ENCODE measurements at regions not wholly inside any gene's neighbourhood (a gene's known extent, or its start where the extent isn't known, plus 50 kb on each side); places are given as distances from the start of the nearest gene placed in this dataset.

DNA sequence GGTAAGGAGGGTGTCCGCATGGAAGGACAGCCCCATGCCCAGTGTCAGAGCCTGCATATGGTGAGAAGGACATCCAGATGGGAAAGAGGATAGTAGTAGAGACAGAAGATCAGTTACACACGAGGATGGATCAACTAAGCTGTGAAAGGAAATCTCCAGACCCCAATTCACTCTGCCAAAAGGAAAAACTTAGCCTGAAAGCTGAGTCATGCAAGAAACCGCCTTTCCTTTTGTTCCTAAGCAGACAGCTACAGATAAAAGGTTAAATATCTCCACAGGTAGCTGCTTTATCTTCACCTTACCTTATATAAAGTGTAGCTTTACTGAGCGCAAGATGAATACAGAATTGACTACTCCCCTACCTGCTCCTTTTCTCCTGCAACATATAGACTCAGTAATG lies 67.3 kb upstream of the LGALSL start:
- Mint-ChIP-seq H3K27ac (no peak overlapping the region), H3K4me3 (no peak overlapping the region), H3K9me3 (peaks cover 4% of the 10 kb centered on the region), H3K4me1 (ENCODE audit: low read depth in 2 of 2) (no peaks in the 10 kb centered on the region), H3K27me3 (peaks cover 8 to 15% of the 10 kb centered on the region in 2 donors), H3K36me3 (no peaks in the 10 kb centered on the region)
- ATAC-seq: no peak
- no peak for DNase-seq (ENCODE audit: low spot score)

DNA sequence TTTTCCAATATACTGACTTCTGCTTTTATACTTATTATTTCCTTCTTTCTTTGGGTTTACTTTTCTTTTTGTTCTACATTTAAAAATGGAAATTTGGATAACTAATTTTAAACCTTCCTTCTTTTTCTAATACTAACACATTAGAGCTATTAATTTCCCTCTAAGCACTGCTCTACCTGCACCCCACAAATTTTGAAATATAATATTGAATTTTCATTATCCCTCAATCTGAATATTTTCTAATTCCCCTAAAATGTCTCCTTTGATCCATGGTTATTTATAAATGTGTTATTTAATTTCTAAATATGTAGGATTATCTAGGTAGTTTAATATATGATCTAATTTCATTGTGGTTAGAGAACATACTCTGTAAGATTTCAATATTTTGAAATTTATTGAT lies 63.4 kb upstream of the LGALSL start:
- no peak overlapping the region for H3K27ac Mint-ChIP-seq
- no peaks in the 10 kb centered on the region for H3K36me3 Mint-ChIP-seq
- no peak for ATAC-seq
- no peak for DNase-seq (ENCODE audit: low spot score)
- H3K9me3 Mint-ChIP-seq: peaks cover 4% of the 10 kb centered on the region
- no peak overlapping the region for H3K4me3 Mint-ChIP-seq
- no peaks in the 10 kb centered on the region for H3K4me1 Mint-ChIP-seq (ENCODE audit: low read depth in 2 of 2)
- H3K27me3 Mint-ChIP-seq: peaks cover 8 to 12% of the 10 kb centered on the region in 2 donors

DNA sequence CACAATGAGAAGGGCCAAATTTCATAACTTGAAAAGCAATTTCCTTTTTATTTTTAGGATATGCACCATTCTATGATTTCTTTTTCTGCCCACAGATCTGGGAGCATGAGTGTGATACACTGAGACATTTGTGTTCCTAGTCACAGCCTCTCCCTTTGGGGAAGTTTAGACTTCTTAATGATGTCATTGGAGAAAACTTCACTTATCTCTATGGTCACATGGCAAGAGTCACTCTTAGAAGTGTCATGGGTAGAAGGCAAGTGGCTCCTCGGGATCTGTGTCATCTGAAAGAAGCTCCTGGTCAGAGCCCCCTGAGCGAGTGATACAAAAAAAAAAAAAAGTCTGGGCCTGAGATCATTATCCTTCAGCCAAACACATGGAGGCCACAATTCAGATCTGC lies 62.5 kb upstream of the LGALSL start:
- no peak overlapping the region for H3K27ac Mint-ChIP-seq
- ATAC-seq (no peak), DNase-seq (ENCODE audit: low spot score) (no peak)
- H3K36me3 Mint-ChIP-seq: no peaks in the 10 kb centered on the region
- no peaks in the 10 kb centered on the region for H3K4me1 Mint-ChIP-seq (ENCODE audit: low read depth in 2 of 2)
- H3K9me3 Mint-ChIP-seq: peaks cover 4% of the 10 kb centered on the region
- H3K4me3 Mint-ChIP-seq: no peak overlapping the region
- peaks cover 11% of the 10 kb centered on the region in 2 donors for H3K27me3 Mint-ChIP-seq

DNA sequence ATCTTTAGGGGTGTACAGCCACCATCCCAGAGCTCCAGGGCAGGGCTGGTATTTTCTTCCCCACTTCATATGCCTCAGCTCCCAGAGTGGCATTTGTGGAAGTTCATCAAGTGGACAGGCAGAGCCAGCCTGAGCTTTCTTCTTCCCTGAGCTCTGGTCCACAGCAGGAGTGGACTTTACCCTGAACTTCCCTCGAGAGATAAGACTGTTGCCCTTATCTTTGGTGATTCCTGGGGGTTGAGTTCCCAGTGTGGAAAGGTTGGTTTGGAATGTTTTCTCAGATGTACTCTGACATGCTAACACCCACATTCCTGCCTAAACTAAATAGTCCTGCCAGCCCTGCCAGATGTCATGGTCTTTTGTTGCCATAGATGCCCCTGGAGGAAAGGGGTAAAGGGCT lies 62.0 kb upstream of the LGALSL start:
- no peak overlapping the region for H3K27ac Mint-ChIP-seq
- peaks cover 4% of the 10 kb centered on the region for H3K9me3 Mint-ChIP-seq
- ATAC-seq: no peak

DNA sequence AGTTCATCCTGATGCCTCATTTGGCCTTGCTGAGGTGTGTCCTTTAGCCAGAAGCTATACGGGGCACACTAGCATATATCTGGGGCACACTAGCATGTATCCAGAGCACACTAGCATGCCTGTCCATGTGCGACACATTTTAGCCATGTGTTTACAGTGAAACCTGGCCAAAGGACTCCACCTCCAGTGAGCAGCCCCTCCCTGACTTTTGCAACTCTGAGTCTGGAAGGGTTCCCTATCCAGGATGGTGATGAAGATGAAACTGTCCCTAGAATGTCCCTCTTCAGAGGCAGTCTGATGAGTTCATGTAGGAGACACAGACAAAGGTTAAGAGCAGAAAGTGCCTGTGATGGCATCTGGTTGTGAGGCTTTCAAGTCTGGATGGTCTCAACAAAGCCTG lies 61.4 kb upstream of the LGALSL start:
- H3K4me1 Mint-ChIP-seq (ENCODE audit: low read depth in 2 of 2): no peaks in the 10 kb centered on the region
- DNase-seq (ENCODE audit: low spot score): no peak
- peaks cover 4% of the 10 kb centered on the region for H3K9me3 Mint-ChIP-seq
- peaks cover 10 to 18% of the 10 kb centered on the region in 2 donors for H3K27me3 Mint-ChIP-seq
- no peaks in the 10 kb centered on the region for H3K36me3 Mint-ChIP-seq
- H3K4me3 Mint-ChIP-seq: no peak overlapping the region
- H3K27ac Mint-ChIP-seq: no peak overlapping the region
- no peak for ATAC-seq

More for the DNA sequence above, 62.0 kb upstream of the LGALSL start:
- Mint-ChIP-seq H3K4me1 (ENCODE audit: low read depth in 2 of 2) (no peaks in the 10 kb centered on the region), H3K4me3 (no peak overlapping the region), H3K36me3 (no peaks in the 10 kb centered on the region), H3K27me3 (peaks cover 12 to 16% of the 10 kb centered on the region in 2 donors)
- no peak for DNase-seq (ENCODE audit: low spot score)

DNA sequence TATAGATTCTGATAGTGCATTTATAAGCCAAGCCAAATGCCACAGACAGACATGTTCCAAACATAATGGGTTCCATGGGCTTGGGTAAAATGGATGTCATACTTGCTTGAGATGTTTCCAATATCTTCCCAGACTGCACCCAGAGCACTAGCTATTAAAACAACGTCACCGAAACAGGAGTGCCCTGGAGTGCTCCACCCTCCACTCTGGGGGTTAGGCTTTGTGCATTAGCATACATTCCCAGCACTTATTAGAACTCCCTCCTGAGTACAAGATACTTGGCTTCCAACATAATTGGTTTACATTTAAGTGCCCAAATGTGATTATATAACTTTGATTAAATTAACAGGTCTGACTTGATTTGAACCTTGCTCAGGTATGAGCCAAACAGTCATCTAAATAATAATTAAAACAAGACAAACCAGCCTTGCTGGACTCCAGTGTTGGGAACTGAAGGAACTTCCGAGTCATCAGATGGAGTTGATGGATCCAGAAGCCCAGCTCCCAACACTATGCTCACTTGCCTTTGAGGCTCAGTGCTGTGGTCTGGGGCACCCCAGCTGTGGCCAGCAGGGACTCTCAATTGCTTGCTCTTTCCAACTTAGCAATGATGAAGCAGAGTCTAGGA lies 60.5 kb upstream of the LGALSL start:
- Mint-ChIP-seq H3K27ac (no peak overlapping the region), H3K4me1 (ENCODE audit: low read depth in 2 of 2) (no peaks in the 10 kb centered on the region), H3K9me3 (peaks cover 4% of the 10 kb centered on the region), H3K36me3 (no peaks in the 10 kb centered on the region), H3K4me3 (no peak overlapping the region), H3K27me3 (peaks cover 8 to 18% of the 10 kb centered on the region in 2 donors)
- DNase-seq (ENCODE audit: low spot score): no peak
- no peak for ATAC-seq

DNA sequence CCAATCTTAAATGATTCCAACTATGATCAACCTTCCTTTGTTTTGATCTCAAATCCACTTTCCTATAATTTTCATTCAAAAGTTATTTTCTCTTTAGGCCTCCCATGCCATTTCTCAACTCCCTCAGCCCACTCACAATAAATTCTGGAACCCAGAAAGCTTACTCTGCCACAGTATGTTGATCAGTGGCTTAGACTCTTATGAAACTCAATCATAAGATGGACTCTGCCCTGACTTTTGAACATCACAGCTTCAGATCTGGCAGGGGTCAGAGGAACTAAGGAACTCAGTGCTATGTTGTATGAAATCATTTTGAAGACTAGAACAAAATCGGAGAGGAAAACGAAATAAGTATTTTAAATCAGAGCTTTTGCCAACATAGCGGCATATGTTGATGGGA lies 59.8 kb upstream of the LGALSL start:
- Mint-ChIP-seq H3K4me1 (ENCODE audit: low read depth in 2 of 2) (no peaks in the 10 kb centered on the region), H3K27me3 (peaks cover 10 to 18% of the 10 kb centered on the region in 2 donors), H3K27ac (no peak overlapping the region), H3K36me3 (no peaks in the 10 kb centered on the region), H3K9me3 (peaks cover 4% of the 10 kb centered on the region), H3K4me3 (no peak overlapping the region)
- DNase-seq (ENCODE audit: low spot score): no peak
- ATAC-seq: no peak

DNA sequence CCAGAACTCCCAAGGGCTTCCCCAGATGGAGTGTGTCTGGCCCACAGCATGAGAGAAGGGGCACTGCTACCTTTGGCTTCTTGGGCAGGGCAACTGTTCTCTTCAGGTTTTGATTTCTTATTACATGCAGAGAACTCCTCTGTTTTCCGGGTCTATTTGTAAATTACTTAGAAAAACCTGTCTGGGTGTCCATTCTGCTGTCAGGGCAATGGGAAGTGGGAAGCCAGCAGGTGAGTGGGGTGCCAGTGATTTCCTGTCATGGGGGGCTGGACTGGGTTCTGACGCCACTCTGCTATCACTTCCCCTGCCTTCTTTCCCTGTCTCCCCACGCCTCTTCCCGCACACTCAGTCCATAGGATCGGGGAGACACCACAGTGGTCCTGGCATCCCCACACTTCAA lies 58.0 kb upstream of the LGALSL start:
- no peak overlapping the region for H3K4me3 Mint-ChIP-seq
- peaks cover 17 to 26% of the 10 kb centered on the region in 2 donors for H3K27me3 Mint-ChIP-seq
- ATAC-seq (no peak), DNase-seq (ENCODE audit: low spot score) (no peak)
- no peaks in the 10 kb centered on the region for H3K36me3 Mint-ChIP-seq
- H3K9me3 Mint-ChIP-seq: peaks cover 1% of the 10 kb centered on the region
- H3K27ac Mint-ChIP-seq: no peak overlapping the region
- H3K4me1 Mint-ChIP-seq (ENCODE audit: low read depth in 2 of 2): no peaks in the 10 kb centered on the region

DNA sequence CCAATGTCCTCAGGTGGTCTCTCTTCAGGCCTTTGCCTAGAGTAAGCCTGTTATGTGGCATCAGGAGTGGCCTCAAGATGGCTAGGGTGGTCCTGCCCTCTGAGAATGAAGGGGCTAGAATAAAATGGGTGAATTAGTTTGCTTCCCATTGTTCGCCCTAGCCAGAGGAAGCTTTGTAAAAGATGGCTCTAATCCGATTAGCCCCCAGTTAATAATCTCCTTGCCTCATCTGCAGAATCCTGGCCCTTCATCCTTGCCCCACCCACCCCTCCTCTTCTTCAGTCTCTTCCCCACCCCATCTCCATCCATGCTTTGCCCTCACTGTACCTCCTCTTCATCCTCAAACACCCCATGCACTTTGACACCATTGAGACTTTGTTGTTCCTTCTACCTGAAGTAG lies 57.4 kb upstream of the LGALSL start:
- Mint-ChIP-seq H3K36me3 (no peaks in the 10 kb centered on the region), H3K27ac (no peak overlapping the region), H3K4me3 (no peak overlapping the region), H3K9me3 (no peaks in the 10 kb centered on the region), H3K27me3 (peaks cover 17 to 26% of the 10 kb centered on the region in 2 donors), H3K4me1 (ENCODE audit: low read depth in 2 of 2) (no peaks in the 10 kb centered on the region)
- no peak for ATAC-seq
- no peak for DNase-seq (ENCODE audit: low spot score)

DNA sequence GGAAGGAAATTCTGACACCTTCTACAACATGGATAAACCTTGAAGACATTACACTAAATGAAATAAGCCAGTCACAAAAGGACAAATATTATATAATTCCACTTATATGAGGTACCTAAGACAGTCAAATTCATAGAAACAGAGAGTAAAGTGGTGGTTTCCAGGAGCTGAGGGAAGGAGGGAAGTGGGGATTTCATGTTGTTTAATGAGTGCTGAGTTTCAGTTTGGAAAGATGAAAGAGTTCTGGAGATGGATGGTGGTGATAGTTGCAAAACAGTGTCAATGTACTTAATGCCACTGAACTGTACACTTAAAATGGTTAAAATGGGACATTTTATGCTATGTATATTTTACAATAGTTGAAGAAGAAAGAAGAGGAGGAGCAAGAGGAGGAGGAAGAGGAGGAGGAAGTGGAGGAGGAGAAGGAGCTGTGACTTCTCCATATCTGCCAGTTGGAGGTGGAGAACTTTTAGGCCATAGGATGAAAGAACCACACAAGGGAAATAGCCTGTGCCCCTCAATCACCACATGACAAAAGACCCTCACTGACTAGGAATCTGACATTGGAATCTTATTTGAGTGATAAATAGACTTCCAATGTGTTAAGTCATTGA lies 55.3 kb upstream of the LGALSL start:
- H3K4me3 Mint-ChIP-seq: no peak overlapping the region

DNA sequence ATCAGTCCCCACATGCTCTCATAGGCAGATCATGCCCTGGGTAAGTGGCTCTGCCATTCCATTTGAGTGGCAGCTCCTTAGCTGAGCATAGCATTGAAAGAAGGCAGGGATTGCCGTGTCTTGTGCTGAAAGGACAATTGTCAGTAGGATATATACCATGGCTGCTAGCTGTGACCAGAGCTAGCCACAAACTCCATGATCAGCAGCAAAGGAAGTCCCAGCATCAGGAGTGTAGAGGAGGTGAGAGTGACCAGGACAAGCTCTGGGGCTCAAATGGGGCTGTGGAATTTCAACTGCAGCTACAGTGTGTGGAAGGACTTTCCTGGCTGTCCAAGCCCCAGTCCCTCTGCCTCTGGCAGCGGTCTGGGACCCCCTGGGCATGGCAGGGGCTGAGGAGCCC lies 54.4 kb upstream of the LGALSL start:
- ATAC-seq: no peak
- no peak overlapping the region for H3K4me3 Mint-ChIP-seq

More for the DNA sequence above, 55.3 kb upstream of the LGALSL start:
- no peaks in the 10 kb centered on the region for H3K4me1 Mint-ChIP-seq (ENCODE audit: low read depth in 2 of 2)
- H3K27me3 Mint-ChIP-seq: peaks cover 21 to 26% of the 10 kb centered on the region in 2 donors
- no peaks in the 10 kb centered on the region for H3K36me3 Mint-ChIP-seq
- no peaks in the 10 kb centered on the region for H3K9me3 Mint-ChIP-seq
- DNase-seq (ENCODE audit: low spot score) (no peak), ATAC-seq (no peak)
- H3K27ac Mint-ChIP-seq: no peak overlapping the region

DNA sequence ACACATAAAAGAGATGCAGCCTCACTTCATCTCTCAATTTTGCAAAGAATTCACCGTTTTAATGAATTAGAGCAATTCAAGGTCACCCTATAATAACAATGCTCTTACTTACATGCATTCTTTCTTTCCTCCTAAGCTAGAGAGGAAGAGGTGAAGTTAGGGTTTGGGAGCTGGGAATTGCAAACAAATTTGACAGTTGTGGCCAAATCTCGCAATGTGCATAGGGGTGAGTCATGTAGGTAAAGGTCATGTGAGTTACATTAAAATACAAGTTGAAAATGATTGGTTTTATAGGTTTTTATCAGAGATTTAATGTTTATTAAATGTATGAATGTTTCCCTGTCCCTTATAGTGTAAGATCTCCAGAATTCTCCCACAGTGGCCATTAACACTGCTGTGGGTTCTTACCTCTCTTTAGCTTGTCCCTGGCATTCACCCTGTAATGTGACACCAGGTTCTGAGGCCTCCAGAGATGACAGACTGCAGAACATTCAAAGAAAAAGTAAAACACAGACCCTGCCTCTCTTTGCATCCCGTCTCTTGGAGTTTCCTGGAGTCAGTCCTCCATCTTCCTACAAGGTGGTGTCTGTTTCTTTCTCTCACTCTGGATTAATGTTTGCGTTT lies 53.7 kb upstream of the LGALSL start:
- Mint-ChIP-seq H3K27me3 (peaks cover 18 to 26% of the 10 kb centered on the region in 2 donors), H3K9me3 (no peaks in the 10 kb centered on the region), H3K36me3 (no peaks in the 10 kb centered on the region), H3K4me1 (ENCODE audit: low read depth in 2 of 2) (no peaks in the 10 kb centered on the region), H3K4me3 (no peak overlapping the region), H3K27ac (no peak overlapping the region)
- no peak for DNase-seq (ENCODE audit: low spot score)
- no peak for ATAC-seq

More for the DNA sequence above, 54.4 kb upstream of the LGALSL start:
- Mint-ChIP-seq H3K27ac (no peak overlapping the region), H3K27me3 (peaks cover 18 to 26% of the 10 kb centered on the region in 2 donors), H3K4me1 (ENCODE audit: low read depth in 2 of 2) (no peaks in the 10 kb centered on the region), H3K9me3 (no peaks in the 10 kb centered on the region), H3K36me3 (no peaks in the 10 kb centered on the region)
- no peak for DNase-seq (ENCODE audit: low spot score)

DNA sequence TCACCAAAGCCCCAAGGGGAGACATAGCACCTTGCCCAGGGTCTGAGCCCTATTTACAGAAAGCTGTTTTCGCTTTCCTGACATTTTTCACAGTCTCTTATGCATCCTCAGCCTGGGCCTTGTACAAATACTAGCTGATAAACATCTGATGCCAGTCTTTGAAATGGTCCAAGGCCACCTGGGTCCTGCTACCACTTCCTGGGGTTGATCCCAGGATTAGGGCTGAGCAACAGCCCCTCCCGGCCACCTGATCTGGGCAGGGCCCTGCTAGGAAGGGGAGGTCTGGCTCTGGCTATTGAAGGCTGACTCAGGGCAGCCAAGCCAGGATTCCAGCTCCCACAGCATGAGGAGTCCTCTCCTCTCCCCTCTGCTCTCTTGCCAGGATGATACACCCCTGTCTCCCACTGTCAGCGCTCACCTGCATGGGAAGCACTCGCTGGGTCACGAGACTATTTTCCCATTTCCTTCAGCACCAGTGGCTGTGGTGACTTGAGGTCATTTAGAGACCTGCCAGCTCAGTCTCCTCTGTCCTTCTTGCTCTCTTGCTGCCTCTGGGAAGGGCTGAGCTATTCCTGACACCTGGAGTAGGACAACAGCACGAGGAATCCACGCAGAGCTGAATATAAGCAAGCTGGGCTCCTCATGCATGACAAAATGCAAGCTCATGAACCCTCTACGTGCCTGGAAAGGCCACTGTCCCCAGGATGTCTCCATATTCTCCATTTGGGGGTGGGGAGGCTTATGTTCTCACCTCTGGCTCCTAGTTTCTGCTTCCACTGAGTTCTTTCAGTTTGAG lies 53.0 kb upstream of the LGALSL start:
- DNase-seq (ENCODE audit: low spot score): no peak
- H3K36me3 Mint-ChIP-seq: no peaks in the 10 kb centered on the region
- peaks cover 18 to 26% of the 10 kb centered on the region in 2 donors for H3K27me3 Mint-ChIP-seq
- H3K4me1 Mint-ChIP-seq (ENCODE audit: low read depth in 2 of 2): no peaks in the 10 kb centered on the region
- no peak for ATAC-seq
- no peak overlapping the region for H3K4me3 Mint-ChIP-seq
- no peak overlapping the region for H3K27ac Mint-ChIP-seq
- H3K9me3 Mint-ChIP-seq: no peaks in the 10 kb centered on the region

DNA sequence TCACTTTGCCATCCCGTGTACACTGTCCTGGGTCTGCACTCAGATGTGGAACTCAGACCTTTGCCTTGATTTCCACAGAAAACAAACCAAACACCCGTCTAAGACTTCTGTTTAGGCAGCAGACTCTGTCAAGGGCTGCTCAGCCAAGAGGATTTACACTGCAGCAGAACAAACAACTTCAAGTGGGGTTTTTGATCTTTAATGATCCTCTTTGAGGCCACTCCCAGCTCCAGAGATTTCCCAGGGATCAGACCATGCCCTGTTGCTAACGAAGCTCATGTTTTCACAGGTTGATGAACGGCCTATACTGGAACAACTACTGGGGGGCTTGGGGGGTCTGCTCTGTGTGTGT lies 52.5 kb upstream of the LGALSL start:
- Mint-ChIP-seq H3K36me3 (no peaks in the 10 kb centered on the region), H3K27me3 (peaks cover 18 to 23% of the 10 kb centered on the region in 2 donors), H3K4me1 (ENCODE audit: low read depth in 2 of 2) (no peaks in the 10 kb centered on the region), H3K4me3 (no peak overlapping the region), H3K9me3 (no peaks in the 10 kb centered on the region), H3K27ac (no peak overlapping the region)
- DNase-seq (ENCODE audit: low spot score) (no peak), ATAC-seq (no peak)

Data from natural killer cell treated with Interleukin-12 subunit alpha and Interleukin-12 subunit beta and Interleukin-15 and Interleukin-18, amount 100 ng/mL, for 72 hours (primary cell).